ENCODE measurements at regions not wholly inside any gene's neighbourhood (a gene's known extent, or its start where the extent isn't known, plus 50 kb on each side); places are given as distances from the start of the nearest gene placed in this dataset.

DNA sequence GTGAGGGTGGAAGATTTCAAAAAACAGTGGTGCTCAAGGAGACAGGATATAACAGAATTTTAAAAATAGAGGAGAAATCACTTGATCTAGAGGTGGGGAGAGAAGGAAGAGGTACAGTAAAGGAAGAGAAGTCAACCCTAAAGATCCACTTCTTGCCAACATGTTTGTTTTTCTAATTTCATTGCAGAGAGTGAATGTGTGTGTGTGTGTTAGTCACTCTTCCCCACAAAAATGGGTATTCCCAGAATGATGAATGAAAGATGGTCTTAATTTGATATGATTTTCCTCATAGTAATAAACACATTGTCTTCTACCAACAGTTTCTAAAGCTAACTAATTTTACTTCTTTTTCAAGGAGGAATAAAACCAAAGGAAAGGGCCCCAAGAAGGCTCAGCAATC lies 74.2 kb upstream of the NGF start:
- DNase-seq, result no peak

DNA sequence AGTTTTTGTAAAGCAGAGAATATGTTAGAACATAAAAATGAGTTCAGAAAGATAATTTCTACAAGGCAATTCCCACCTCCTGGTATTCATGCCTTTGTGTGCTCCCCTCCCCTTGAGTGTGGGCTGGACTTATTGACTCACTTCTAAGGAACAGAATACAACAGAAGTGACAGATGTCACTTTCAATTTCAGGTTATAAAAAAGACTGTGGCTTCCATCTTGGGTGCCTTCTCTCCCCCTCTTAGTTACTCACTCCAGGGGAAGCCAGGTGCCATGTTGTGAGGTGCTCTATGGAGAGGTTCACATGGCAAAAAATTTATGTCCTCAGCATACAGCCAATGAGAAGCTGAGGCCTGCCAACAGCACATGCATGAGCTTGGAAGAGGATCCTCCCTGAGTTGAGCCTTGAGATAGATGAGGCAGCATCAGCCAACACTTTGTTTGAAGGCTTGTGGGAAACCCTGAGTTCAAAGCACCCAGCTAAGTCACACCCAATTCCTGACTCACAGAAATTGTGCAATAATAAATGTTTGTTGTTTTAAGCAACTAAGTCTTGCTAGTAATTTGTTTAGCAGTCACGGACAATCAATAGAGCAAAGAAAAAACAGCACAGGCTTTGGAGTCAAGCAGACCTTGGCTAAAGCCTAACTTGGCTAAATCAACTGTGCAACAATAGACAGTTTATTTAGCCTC lies 73.5 kb upstream of the NGF start:
- no peak for DNase-seq

DNA sequence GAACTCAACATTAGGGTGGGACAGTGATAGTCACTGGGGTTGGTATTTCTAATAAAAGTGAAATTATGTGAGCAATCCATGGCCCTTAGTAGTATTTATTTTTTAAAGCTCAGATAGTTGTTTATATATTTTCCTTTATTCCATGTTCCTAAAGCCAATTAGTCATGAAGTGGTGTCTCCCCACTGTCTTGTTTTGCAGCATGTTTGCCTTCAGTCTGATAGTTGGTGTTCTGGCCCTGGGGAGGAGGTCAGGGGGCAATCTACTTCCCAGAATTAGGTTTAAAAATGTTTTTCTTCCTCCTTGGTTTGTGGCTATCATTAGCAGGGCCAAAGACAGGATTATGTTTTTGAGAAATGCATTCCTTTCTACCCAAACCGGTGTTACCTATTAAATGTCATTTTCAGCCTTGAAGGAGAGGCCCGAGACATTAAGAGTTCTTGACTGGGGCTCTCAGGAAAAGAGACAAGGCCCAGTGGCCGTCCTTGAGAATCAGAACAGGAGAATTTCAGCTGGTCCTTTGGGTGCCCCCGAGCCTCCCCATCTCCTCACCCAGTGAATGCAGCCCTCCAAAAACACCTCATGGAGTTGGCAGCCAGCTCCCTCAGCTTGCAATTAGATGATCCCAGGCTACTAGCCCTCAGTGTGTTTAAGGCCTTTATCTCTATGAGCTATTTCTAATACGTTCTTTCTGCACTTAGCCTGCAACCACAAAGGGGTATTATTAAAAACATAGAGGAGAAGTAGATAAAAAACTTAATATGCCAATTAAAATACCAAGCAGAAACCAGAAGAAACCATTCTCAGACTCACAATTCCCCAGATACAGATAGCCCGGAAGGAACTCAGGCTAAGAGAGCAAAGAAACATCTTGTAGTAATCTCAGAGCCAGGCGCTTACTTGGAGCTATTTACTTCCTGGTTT lies 71.3 kb upstream of the NGF start:
- DNase-seq, result no peak

DNA sequence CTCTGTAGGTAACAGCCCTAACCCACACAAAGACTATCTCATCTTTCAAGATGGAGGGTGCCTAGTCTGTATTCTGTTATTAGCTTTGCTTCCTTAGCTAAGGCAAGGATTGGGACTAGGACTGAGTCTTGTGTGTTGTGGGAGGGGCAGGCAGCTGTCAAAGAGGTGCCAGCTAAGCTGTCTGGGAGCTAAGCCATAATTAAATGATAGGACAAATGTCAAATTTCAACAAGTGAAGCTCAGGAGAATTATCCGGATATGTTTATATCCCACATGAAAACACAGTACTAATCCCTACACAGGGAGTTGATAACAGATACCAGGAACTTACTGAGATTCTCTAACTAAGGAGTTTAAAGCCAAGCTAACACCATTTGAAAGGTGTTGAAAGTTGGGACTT lies 70.5 kb upstream of the NGF start:
- DNase-seq, result no peak

DNA sequence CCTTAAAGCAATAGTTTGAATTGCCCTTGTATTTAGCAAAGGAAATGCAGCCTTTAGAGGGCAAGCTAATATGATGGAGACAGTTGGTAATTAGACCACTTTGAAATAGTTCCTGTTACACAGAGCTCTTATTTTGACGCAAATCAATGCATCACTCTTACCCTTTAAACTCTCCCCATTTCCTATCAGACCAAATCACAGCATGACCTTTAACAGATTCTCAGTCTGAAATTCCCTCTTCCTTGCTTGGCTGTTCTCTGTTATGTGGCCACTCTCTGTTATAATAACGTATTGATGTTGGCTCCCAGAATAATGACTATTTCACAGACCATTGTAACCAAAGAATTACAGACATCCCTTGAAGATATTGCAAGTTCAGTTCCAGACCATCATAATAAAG lies 66.9 kb upstream of the NGF start:
- DNase-seq, result no peak

DNA sequence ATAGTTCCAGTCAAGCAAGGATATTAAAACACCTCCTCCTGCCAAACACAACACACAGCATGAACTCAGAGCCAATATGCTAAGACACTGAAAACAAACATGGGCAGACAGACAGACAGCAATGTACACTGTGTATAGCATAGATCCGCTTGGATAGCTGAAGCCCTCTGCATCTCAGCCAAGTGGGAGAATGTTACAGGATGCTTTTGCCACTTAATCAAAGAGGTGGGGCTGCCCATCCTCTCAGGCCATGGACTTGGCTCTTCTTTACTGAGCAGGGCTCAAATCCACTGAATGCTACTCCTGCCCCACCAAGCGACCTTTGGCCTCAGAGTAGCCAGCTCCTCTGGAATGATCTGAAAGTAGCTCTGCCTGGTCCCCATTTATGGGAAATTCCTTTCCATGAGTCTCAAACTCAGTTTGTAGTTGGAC lies 64.7 kb upstream of the NGF start:
- DNase-seq, result no peak

DNA sequence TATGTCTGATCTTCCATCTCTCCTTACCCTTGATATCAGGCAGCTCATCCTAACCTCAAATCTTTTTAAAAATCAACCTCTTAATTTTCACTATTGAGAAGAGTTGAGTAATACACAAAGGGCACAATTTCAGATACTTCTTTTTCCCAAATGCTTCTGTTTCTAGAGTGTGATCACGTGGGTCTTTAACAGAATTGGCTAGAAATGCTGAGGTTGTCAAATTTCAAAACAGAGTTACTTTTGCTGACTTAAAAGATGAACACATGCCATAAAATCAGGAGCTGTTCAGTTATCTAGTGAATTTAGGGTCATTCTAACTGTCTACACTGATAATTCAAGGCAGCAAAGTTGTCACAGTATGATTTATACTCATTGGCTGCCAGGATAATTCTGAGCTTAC lies 63.6 kb upstream of the NGF start:
- DNase-seq, result no peak

DNA sequence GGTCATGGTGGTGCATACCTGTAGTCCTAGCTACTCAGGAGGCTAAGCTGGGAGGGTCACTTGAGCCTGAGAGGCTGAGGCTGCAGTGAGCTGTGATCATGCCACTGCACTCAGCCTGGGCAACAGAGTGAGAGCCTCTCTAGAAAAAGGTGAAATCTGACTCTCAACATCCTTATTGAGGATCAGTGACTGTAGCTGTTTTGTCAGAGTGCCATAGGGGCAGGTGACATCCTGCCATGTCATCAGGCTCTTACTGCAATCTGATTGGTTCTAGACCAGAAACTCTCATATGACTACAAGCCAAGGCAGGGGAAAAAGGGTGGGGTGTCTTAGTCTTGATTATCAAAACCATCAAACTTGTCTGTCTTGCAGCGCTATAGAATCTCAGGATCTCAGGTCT lies 62.8 kb upstream of the NGF start:
- DNase-seq, result no peak

DNA sequence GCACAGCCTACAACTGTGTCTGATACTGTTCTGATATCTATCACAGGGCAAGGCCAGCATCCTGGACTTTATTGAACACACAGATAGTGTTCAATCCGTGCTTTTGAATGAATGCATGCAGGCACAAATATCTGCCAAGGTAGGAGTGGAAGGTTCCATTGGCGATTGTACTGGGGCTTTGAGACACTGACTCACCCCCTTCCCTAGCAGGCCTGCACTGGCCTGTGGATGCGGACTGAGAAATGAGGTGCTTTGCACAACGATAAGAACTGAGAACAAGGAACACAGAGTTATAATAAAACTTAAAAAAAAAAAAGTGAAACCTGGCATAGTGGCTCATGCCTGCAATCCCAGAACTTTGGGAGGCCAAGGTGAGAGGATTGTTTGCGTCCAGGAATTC lies 62.4 kb upstream of the NGF start:
- no peak for DNase-seq

DNA sequence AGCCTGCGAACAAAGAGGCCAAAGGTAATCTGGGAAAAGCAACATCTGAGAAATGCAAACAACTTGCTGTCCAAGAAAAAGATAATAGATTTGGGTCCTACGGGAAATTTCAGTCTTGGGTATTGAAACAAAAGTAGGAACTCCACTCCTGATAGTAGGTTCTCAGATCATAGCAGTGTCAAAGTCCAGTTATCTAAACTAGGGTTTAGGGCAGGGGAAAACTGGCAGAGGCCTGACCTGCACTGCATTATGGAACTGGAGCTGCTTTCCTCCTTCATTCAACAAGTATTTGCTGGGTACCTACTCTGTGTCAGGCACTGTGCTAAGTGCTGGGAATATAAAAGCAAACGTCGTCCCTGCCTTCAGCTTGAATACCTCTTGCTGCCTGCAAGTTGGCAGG lies 60.7 kb upstream of the NGF start:
- DNase-seq, result no peak
